Upper lobe of left lung (tissue), 6 donors: ENCODE measurements at regions not wholly inside any gene's neighbourhood (a gene's known extent, or its start where the extent isn't known, plus 50 kb on each side); places are given as distances from the start of the nearest gene placed in this dataset.

Experiments used
- ATAC-seq, 2 donors: fragments of 200-7000 bp; cut with Tn5 transposase; one replicate each; pipeline ENCODE4 v1.9.1; 2022; ENCODE audit warnings: mild to moderate bottlenecking in 2 of 2, moderate library complexity in 2 of 2; ENCODE audit not compliant: low FRiP score in 2 of 2
- DNase-seq, 2 donors: peaks; one replicate each; pipeline ENCODE4 v3.0.0-alpha.2; 2019 to 2020
- H3K27ac ChIP-seq, 4 donors: fragments of 200-600 bp; sonication (generic); one replicate each; pipeline ENCODE4 v1.5.1; 2016 to 2019
- H3K27me3 ChIP-seq, 4 donors: fragments of 200-600 bp; sonication (generic); one replicate each; pipeline ENCODE4 v1.5.1; 2017 to 2019
- H3K36me3 ChIP-seq, 4 donors: fragments of 200-600 bp; sonication (generic); one replicate each; pipeline ENCODE4 v1.5.1; 2016 to 2019
- H3K4me1 ChIP-seq, 4 donors: fragments of 200-600 bp; sonication (generic); one replicate each; pipeline ENCODE4 v1.5.1; 2018 to 2019
- H3K4me3 ChIP-seq, 4 donors: fragments of 200-600 bp; sonication (generic); one replicate each; pipeline ENCODE4 v1.5.1; 2017 to 2019; ENCODE audit warnings: mild to moderate bottlenecking in 2 of 4, moderate library complexity in 1 of 4
- H3K9me3 ChIP-seq, 4 donors: fragments of 200-600 bp; sonication (generic); one replicate each; pipeline ENCODE4 v1.5.1; 2018 to 2019
- EP300 ChIP-seq, 4 donors: sonication (generic); formaldehyde crosslinking; IDR thresholded peaks; one replicate each; pipeline ENCODE4 v1.5.1; 2017; ENCODE audit warnings: antibody characterized with exemption in 4 of 4, control low read depth in 2 of 4
- POLR2A ChIP-seq, 4 donors: fragments of 450-650 bp; IDR thresholded peaks; one replicate each; pipeline ENCODE4 v1.5.1; 2016 to 2017; ENCODE audit warnings: antibody characterized with exemption in 4 of 4, mild to moderate bottlenecking in 2 of 4
- POLR2AphosphoS5 ChIP-seq, 2 donors: sonication (generic); formaldehyde crosslinking; IDR thresholded peaks; one replicate each; pipeline ENCODE4 v1.5.1; 2017; ENCODE audit warnings: antibody characterized with exemption in 2 of 2
- WGBS, 2 donors: methylation state at CpG; one replicate each; pipeline ENCODE4 v1.1.5; 2017 to 2018; 5-methylcytosine and 5-hydroxymethylcytosine counted together
- TF ChIP-seq, protein P1 (sequence below), 6 experiments: fragments of 450-650 bp in 4 of 6; fragments of 200-600 bp in 2 of 6; sonication (generic) in 2 of 6; IDR thresholded peaks; one replicate each; pipeline ENCODE4 v1.5.1; 2016 to 2019; ENCODE audit warnings: antibody characterized with exemption in 6 of 6
- donor health status: DM: no; HTN: no; CAD: no; lungs with moderate emphysema.
- donor health status: DM: no; HTN: yes; CAD: no; lungs with severe emphysema.

DNA sequence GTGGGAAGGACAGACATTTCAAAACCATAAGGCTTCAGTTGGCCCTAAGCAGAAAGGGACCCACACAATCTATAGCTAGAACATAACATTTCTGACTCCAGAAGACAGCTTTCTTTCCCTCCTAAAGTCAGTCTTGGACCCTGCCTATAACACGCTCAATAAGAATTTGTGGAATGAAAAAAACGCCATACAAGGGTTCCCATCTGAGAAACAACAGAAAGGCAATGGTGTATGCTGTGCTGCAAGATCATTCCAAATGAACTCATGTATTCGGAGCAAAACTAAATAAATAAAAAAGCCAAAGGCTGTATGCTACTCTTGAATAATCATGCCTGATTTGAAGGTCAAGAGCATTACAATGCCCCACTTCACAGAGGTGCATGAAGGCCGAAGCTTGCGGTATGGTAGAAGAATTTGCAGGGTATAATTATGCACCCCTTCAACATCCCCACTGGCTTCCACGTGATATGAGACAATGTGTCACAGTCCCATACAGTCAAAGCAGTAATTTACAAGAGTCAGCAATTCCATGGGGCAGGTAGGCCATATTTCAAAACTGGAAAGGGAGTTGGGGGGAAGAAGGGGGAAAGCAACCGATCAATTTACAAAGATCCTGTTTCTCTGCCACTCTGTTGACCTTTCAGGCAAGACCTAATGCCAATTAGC, 61.4 kb upstream of the SLC14A2 start:
- TF ChIP-seq POLR2AphosphoS5 (IDR thresholded peaks at IDR 0.05) (no peak), EP300 (IDR thresholded peaks at IDR 0.05) (no peak), POLR2A (IDR thresholded peaks at IDR 0.05) (no peak)
- TF ChIP-seq, protein P1, sequence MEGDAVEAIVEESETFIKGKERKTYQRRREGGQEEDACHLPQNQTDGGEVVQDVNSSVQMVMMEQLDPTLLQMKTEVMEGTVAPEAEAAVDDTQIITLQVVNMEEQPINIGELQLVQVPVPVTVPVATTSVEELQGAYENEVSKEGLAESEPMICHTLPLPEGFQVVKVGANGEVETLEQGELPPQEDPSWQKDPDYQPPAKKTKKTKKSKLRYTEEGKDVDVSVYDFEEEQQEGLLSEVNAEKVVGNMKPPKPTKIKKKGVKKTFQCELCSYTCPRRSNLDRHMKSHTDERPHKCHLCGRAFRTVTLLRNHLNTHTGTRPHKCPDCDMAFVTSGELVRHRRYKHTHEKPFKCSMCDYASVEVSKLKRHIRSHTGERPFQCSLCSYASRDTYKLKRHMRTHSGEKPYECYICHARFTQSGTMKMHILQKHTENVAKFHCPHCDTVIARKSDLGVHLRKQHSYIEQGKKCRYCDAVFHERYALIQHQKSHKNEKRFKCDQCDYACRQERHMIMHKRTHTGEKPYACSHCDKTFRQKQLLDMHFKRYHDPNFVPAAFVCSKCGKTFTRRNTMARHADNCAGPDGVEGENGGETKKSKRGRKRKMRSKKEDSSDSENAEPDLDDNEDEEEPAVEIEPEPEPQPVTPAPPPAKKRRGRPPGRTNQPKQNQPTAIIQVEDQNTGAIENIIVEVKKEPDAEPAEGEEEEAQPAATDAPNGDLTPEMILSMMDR (IDR thresholded peaks at IDR 0.05) = no peak
- DNase-seq (no peak), ATAC-seq (no peak)
- no peaks in the 10 kb centered on the region for H3K36me3 ChIP-seq
- 68 to 71% methylated on average over 7 of the region's 7 CpGs for WGBS, 2 donors
- H3K4me1 ChIP-seq = no peaks in the 10 kb centered on the region
- H3K9me3 ChIP-seq = no peaks in the 10 kb centered on the region
- H3K27me3 ChIP-seq = no peaks in the 10 kb centered on the region
- H3K27ac ChIP-seq = no peak overlapping the region
- H3K4me3 ChIP-seq = no peak overlapping the region

DNA sequence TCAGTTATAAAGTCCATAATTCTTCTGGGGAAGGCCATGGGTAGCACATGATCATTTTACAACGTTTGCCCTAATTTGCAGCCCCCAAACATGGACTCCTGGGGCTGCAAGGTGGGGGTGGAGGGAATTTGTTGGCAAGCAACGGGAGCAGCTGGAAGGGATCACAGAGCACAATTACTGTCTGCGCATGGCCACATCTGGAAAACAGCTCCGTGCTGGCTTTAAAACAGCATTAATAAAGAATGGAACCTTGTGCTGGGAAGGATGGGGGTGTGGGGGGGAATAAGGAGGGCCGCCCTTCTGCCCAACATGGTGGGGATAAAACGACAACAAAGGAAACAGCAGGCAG, 60.9 kb upstream of the SLC14A2 start:
- TF ChIP-seq POLR2A (IDR thresholded peaks at IDR 0.05) = no peak
- TF ChIP-seq EP300 (IDR thresholded peaks at IDR 0.05) = no peak
- no peak for TF ChIP-seq POLR2AphosphoS5 (IDR thresholded peaks at IDR 0.05)
- TF ChIP-seq, protein P1 (IDR thresholded peaks at IDR 0.05) = no peak

DNA sequence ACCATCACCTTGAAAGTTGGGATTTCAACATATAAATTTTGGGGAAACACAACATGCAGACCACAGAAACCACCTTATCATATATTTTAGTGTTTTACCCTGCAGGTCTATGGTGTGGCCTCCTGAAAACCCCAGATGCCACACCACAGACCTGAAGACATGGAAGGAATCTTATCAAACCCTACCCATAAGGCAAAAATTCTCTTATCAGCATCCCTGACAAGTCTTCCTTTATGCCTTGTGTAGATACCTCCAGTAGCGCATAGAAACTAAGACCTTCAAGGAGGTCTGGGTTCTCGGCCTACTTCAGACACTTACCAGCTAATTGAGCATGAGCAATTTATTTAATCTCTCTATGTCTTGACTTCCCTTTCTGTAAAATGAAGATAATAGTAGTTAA, 59.1 kb upstream of the SLC14A2 start:
- DNase-seq (no peak), ATAC-seq (no peak)
- no peaks in the 10 kb centered on the region for H3K9me3 ChIP-seq
- 82 to 94% methylated on average over 2 of the region's 2 CpGs for WGBS, 2 donors
- H3K27ac ChIP-seq = no peak overlapping the region
- TF ChIP-seq EP300 (IDR thresholded peaks at IDR 0.05) = no peak
- TF ChIP-seq POLR2AphosphoS5 (IDR thresholded peaks at IDR 0.05) = no peak
- no peak for TF ChIP-seq POLR2A (IDR thresholded peaks at IDR 0.05)
- TF ChIP-seq, protein P1 (IDR thresholded peaks at IDR 0.05) = no peak
- no peaks in the 10 kb centered on the region for H3K36me3 ChIP-seq
- H3K4me1 ChIP-seq = no peaks in the 10 kb centered on the region
- no peak overlapping the region for H3K4me3 ChIP-seq
- no peaks in the 10 kb centered on the region for H3K27me3 ChIP-seq

More for the DNA sequence above, 60.9 kb upstream of the SLC14A2 start:
- Histone ChIP-seq H3K36me3 (no peaks in the 10 kb centered on the region), H3K9me3 (no peaks in the 10 kb centered on the region), H3K27me3 (no peaks in the 10 kb centered on the region), H3K4me1 (no peaks in the 10 kb centered on the region), H3K27ac (no peak overlapping the region), H3K4me3 (no peak overlapping the region)
- ATAC-seq = peak in 1 of 2 donors; percentile 18
- WGBS, 2 donors = 56 to 63% methylated on average over 6 of the region's 6 CpGs
- DNase-seq = no peak

DNA sequence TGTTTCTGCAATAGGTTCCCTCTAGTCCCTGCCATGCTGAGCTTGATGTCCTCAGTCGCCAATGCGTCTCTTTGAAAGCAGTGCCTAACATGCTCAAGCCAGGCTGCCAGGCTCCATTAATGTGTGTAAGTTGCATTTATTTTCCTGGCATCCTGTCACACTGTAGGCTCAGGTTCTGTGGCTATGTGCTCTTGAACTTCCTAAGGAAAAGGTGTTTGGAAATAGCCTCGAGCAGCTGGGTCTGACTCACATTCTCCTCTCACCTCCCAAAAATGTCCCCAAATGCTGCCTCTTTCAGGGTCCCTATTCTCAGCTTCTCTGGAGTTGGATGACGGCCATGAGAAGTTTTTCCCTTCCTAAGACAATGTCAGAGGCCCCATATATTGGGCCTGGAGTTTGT, 58.0 kb upstream of the SLC14A2 start:
- no peaks in the 10 kb centered on the region for H3K27me3 ChIP-seq
- H3K9me3 ChIP-seq = no peaks in the 10 kb centered on the region
- no peak overlapping the region for H3K27ac ChIP-seq
- 65 to 68% methylated on average over 4 of the region's 4 CpGs for whole genome bisulfite sequencing, 2 donors
- TF ChIP-seq EP300 (IDR thresholded peaks at IDR 0.05) = no peak
- TF ChIP-seq, protein P1 (IDR thresholded peaks at IDR 0.05) = no peak
- no peak for TF ChIP-seq POLR2AphosphoS5 (IDR thresholded peaks at IDR 0.05)
- no peak for TF ChIP-seq POLR2A (IDR thresholded peaks at IDR 0.05)
- DNase-seq = no peak
- no peaks in the 10 kb centered on the region for H3K36me3 ChIP-seq
- H3K4me3 ChIP-seq = no peak overlapping the region
- H3K4me1 ChIP-seq = no peaks in the 10 kb centered on the region
- ATAC-seq = no peak

DNA sequence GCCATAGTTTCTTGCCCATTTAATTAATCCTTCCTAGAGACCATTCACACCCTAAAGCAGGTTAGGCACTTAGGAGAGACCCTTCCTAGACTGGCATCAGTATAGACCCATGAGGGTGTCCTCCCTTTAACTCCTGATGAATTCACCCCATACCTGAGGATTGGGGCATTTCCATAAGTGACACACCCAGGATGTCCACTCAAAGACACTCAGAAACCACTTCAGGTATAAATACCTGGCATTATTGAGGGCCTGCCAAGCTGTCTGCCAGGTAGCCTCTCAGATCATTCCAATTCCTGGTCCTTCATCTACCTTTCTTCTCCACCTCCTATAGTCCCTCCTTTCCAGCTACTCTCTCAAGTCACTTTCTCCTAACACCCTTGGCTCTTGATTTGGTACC, 57.5 kb upstream of the SLC14A2 start:
- no peak overlapping the region for H3K27ac ChIP-seq
- no peak for TF ChIP-seq POLR2AphosphoS5 (IDR thresholded peaks at IDR 0.05)
- no peak for TF ChIP-seq POLR2A (IDR thresholded peaks at IDR 0.05)
- no peak for TF ChIP-seq EP300 (IDR thresholded peaks at IDR 0.05)
- TF ChIP-seq, protein P1 (IDR thresholded peaks at IDR 0.05) = no peak
- no peak overlapping the region for H3K4me3 ChIP-seq
- no peaks in the 10 kb centered on the region for H3K27me3 ChIP-seq
- no peaks in the 10 kb centered on the region for H3K9me3 ChIP-seq
- peak in 1 of 2 donors; percentile 6 for ATAC-seq
- H3K36me3 ChIP-seq = no peaks in the 10 kb centered on the region
- no peaks in the 10 kb centered on the region for H3K4me1 ChIP-seq
- DNase-seq = no peak
